ENCODE measurements at regions not wholly inside any gene's neighbourhood (a gene's known extent, or its start where the extent isn't known, plus 50 kb on each side); places are given as distances from the start of the nearest gene placed in this dataset.
A peak's percentile ranks its signal among the peaks of the same experiment; 100 is the strongest.

DNA sequence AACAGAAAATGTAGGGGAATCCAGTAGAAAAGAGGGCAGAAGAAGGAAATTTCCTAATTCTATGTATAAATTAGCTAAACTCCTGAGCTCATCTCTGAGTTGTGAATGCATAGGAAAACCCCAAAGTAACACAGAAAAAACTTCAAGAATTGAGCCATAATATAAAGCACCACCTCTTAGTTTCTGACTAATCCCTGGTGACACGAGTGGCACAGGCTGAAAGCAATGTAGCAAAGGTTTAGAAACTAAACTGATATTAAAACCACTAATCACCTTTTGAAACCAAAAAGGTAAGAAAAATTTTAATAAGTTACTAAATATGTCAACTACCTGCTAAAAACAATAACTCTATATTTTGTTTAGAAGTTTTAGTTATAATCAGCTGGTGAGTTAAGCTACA lies 255.6 kb upstream of the NECTIN3 start:
- Histone ChIP-seq H2BK5ac (ENCODE audit: low read depth, low read length, poor library complexity, severe bottlenecking) (no peak overlapping the region), H2BK120ac (ENCODE audit: low read depth, low read length) (no peak overlapping the region), H3K27ac (ENCODE audit: low read length, poor library complexity, severe bottlenecking) (peak overlapping the region; percentile 76), H3K4me1 (ENCODE audit: control insufficient read depth, insufficient read depth, low read depth, low read length) (no peaks in the 10 kb centered on the region), H3K18ac (ENCODE audit: low read depth in 1 of 2, low read length in 2 of 2) (no peak overlapping the region), H4K91ac (ENCODE audit: low read length) (no peak overlapping the region), H2BK15ac (ENCODE audit: low read depth, poor library complexity, severe bottlenecking) (no peak overlapping the region), H3K79me1 (replicated peaks; ENCODE audit: low read length, poor library complexity, severe bottlenecking) (no peaks in the 10 kb centered on the region), H3K23ac (ENCODE audit: low read length in 2 of 2) (no peak overlapping the region), H3K14ac (ENCODE audit: low read length in 2 of 2) (no peak overlapping the region), H2AK5ac (ENCODE audit: low read length, severe bottlenecking) (no peak overlapping the region), H3K4me2 (ENCODE audit: low read length, poor library complexity, severe bottlenecking) (no peak overlapping the region), H3K27me3 (ENCODE audit: control insufficient read depth in 1 of 2, insufficient read depth in 1 of 2, low read length in 2 of 2) (no peaks in the 10 kb centered on the region), H4K8ac (ENCODE audit: low read length) (no peak overlapping the region), H3K36me3 (ENCODE audit: control insufficient read depth in 1 of 2, insufficient read depth in 2 of 2, low read depth in 1 of 2, low read length in 2 of 2) (no peaks in the 10 kb centered on the region), H2BK12ac (ENCODE audit: low read length in 2 of 2) (no peak overlapping the region), H3K9ac (ENCODE audit: low read length) (no peak overlapping the region), H3K9me3 (ENCODE audit: control insufficient read depth, low read length) (no peaks in the 10 kb centered on the region), H2AFZ (ENCODE audit: low read depth, low read length) (no peak overlapping the region), H3K4ac (ENCODE audit: low read depth in 1 of 2, low read length in 2 of 2) (no peak overlapping the region), H3K4me3 (ENCODE audit: insufficient read depth in 1 of 2, low read depth in 1 of 2, low read length in 2 of 2) (no peak overlapping the region)
- WGBS, result no CpG with 5 or more reads among the region's 1 CpG
- peak; percentile 50 for DNase-seq

DNA sequence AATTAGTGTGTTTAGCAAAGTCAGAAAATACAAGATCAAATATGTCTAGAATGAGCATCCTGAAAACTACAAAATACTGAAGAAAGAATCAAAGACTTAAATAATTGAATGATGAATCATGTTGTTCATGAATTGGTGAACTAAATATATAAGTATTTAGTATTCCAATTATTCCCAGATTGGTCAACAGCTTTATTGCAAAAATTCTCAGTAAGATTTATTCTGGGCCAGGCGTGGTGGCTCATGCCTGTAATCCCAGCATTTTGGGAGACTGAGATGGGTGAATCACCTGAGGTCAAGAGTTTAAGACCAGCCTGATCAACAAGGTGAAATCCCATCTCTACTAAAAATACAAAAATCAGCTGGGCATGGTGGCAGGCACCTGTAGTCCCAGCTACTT lies 250.0 kb upstream of the NECTIN3 start:
- Histone ChIP-seq H3K4me3 (ENCODE audit: insufficient read depth in 1 of 2, low read depth in 1 of 2, low read length in 2 of 2) (no peak overlapping the region), H4K8ac (ENCODE audit: low read length) (no peak overlapping the region), H2AFZ (ENCODE audit: low read depth, low read length) (no peak overlapping the region), H2BK12ac (ENCODE audit: low read length in 2 of 2) (no peak overlapping the region), H3K27ac (ENCODE audit: low read length, poor library complexity, severe bottlenecking) (no peak overlapping the region), H3K4me2 (ENCODE audit: low read length, poor library complexity, severe bottlenecking) (no peak overlapping the region), H3K4ac (ENCODE audit: low read depth in 1 of 2, low read length in 2 of 2) (no peak overlapping the region), H3K79me1 (replicated peaks; ENCODE audit: low read length, poor library complexity, severe bottlenecking) (no peaks in the 10 kb centered on the region), H2AK5ac (ENCODE audit: low read length, severe bottlenecking) (no peak overlapping the region), H3K27me3 (ENCODE audit: control insufficient read depth in 1 of 2, insufficient read depth in 1 of 2, low read length in 2 of 2) (no peaks in the 10 kb centered on the region), H4K91ac (ENCODE audit: low read length) (no peak overlapping the region), H3K36me3 (ENCODE audit: control insufficient read depth in 1 of 2, insufficient read depth in 2 of 2, low read depth in 1 of 2, low read length in 2 of 2) (no peaks in the 10 kb centered on the region), H3K4me1 (ENCODE audit: control insufficient read depth, insufficient read depth, low read depth, low read length) (no peaks in the 10 kb centered on the region), H3K9me3 (ENCODE audit: control insufficient read depth, low read length) (no peaks in the 10 kb centered on the region), H2BK5ac (ENCODE audit: low read depth, low read length, poor library complexity, severe bottlenecking) (no peak overlapping the region), H3K23ac (ENCODE audit: low read length in 2 of 2) (no peak overlapping the region), H3K14ac (ENCODE audit: low read length in 2 of 2) (no peak overlapping the region), H2BK15ac (ENCODE audit: low read depth, poor library complexity, severe bottlenecking) (no peak overlapping the region), H3K18ac (ENCODE audit: low read depth in 1 of 2, low read length in 2 of 2) (no peak overlapping the region), H3K9ac (ENCODE audit: low read length) (no peak overlapping the region), H2BK120ac (ENCODE audit: low read depth, low read length) (no peak overlapping the region)
- DNase-seq, result no peak
- 100% methylated on average over 1 of the region's 1 CpG for WGBS

DNA sequence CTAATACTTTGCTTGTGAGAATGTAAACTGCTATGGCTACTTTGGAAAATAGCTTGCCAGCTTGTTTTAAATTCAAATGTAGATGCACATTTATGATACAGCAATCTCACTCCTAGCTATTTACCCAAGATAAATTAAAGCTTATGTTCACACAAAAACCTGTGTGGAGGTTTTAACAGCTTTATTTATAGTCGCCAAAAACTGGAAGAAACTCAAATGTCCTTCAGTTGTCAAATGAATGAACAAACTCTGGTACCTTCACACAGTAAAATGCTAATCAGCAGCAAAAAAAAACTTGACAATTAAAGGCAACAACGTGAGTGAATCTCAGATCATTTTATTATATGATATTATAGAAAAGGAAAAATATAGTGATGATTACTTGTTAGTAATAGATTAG lies 248.6 kb upstream of the NECTIN3 start:
- no peaks in the 10 kb centered on the region for H3K79me1 ChIP-seq (replicated peaks; ENCODE audit: low read length, poor library complexity, severe bottlenecking)
- H2BK12ac ChIP-seq (ENCODE audit: low read length in 2 of 2), result no peak overlapping the region
- no peak overlapping the region for H4K91ac ChIP-seq (ENCODE audit: low read length)
- no peak overlapping the region for H2BK15ac ChIP-seq (ENCODE audit: low read depth, poor library complexity, severe bottlenecking)
- H3K23ac ChIP-seq (ENCODE audit: low read length in 2 of 2), result no peak overlapping the region
- H2BK5ac ChIP-seq (ENCODE audit: low read depth, low read length, poor library complexity, severe bottlenecking), result no peak overlapping the region
- no peak overlapping the region for H3K4ac ChIP-seq (ENCODE audit: low read depth in 1 of 2, low read length in 2 of 2)
- no peak overlapping the region for H3K18ac ChIP-seq (ENCODE audit: low read depth in 1 of 2, low read length in 2 of 2)
- H3K4me1 ChIP-seq (ENCODE audit: control insufficient read depth, insufficient read depth, low read depth, low read length), result no peaks in the 10 kb centered on the region
- no peaks in the 10 kb centered on the region for H3K36me3 ChIP-seq (ENCODE audit: control insufficient read depth in 1 of 2, insufficient read depth in 2 of 2, low read depth in 1 of 2, low read length in 2 of 2)
- H4K8ac ChIP-seq (ENCODE audit: low read length), result no peak overlapping the region
- H3K27me3 ChIP-seq (ENCODE audit: control insufficient read depth in 1 of 2, insufficient read depth in 1 of 2, low read length in 2 of 2), result no peaks in the 10 kb centered on the region
- no peak overlapping the region for H3K27ac ChIP-seq (ENCODE audit: low read length, poor library complexity, severe bottlenecking)
- H2AFZ ChIP-seq (ENCODE audit: low read depth, low read length), result no peak overlapping the region
- H3K9ac ChIP-seq (ENCODE audit: low read length), result no peak overlapping the region
- 67% methylated on average over 1 of the region's 2 CpGs for WGBS
- no peak for DNase-seq
- no peak overlapping the region for H2BK120ac ChIP-seq (ENCODE audit: low read depth, low read length)
- H3K14ac ChIP-seq (ENCODE audit: low read length in 2 of 2), result no peak overlapping the region
- H2AK5ac ChIP-seq (ENCODE audit: low read length, severe bottlenecking), result no peak overlapping the region
- no peak overlapping the region for H3K4me2 ChIP-seq (ENCODE audit: low read length, poor library complexity, severe bottlenecking)
- H3K9me3 ChIP-seq (ENCODE audit: control insufficient read depth, low read length), result no peaks in the 10 kb centered on the region
- no peak overlapping the region for H3K4me3 ChIP-seq (ENCODE audit: insufficient read depth in 1 of 2, low read depth in 1 of 2, low read length in 2 of 2)

DNA sequence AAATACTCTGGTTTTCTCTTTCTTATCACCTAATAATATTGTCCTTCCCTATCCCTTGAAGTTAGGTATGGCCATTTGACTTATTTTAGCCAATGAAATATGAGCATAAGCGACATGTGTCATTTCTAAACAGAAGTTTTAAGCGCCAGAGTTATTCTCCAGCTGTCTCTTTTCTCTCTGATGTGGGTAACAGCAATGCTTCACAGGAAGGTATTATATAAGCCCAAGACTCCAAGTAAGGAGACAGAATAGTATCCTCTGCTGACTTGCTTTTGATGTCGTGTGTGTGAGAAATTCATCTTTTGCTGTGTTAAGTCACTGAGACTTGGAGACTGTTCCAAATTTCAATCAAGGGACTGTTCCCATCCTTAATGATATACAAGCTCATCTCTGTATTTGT lies 224.6 kb upstream of the NECTIN3 start:
- Histone ChIP-seq H2BK5ac (ENCODE audit: low read depth, low read length, poor library complexity, severe bottlenecking) (no peak overlapping the region), H3K9ac (ENCODE audit: low read length) (no peak overlapping the region), H3K27me3 (ENCODE audit: control insufficient read depth in 1 of 2, insufficient read depth in 1 of 2, low read length in 2 of 2) (no peaks in the 10 kb centered on the region), H3K14ac (ENCODE audit: low read length in 2 of 2) (no peak overlapping the region), H2BK120ac (ENCODE audit: low read depth, low read length) (no peak overlapping the region), H3K4me2 (ENCODE audit: low read length, poor library complexity, severe bottlenecking) (no peak overlapping the region), H4K8ac (ENCODE audit: low read length) (no peak overlapping the region), H3K4ac (ENCODE audit: low read depth in 1 of 2, low read length in 2 of 2) (no peak overlapping the region), H3K27ac (ENCODE audit: low read length, poor library complexity, severe bottlenecking) (no peak overlapping the region), H3K9me3 (ENCODE audit: control insufficient read depth, low read length) (no peaks in the 10 kb centered on the region), H2BK12ac (ENCODE audit: low read length in 2 of 2) (no peak overlapping the region), H2AK5ac (ENCODE audit: low read length, severe bottlenecking) (no peak overlapping the region), H3K36me3 (ENCODE audit: control insufficient read depth in 1 of 2, insufficient read depth in 2 of 2, low read depth in 1 of 2, low read length in 2 of 2) (no peaks in the 10 kb centered on the region), H2BK15ac (ENCODE audit: low read depth, poor library complexity, severe bottlenecking) (no peak overlapping the region), H2AFZ (ENCODE audit: low read depth, low read length) (no peak overlapping the region), H3K18ac (ENCODE audit: low read depth in 1 of 2, low read length in 2 of 2) (no peak overlapping the region), H4K91ac (ENCODE audit: low read length) (no peak overlapping the region), H3K79me1 (replicated peaks; ENCODE audit: low read length, poor library complexity, severe bottlenecking) (no peaks in the 10 kb centered on the region), H3K4me1 (ENCODE audit: control insufficient read depth, insufficient read depth, low read depth, low read length) (no peaks in the 10 kb centered on the region), H3K4me3 (ENCODE audit: insufficient read depth in 1 of 2, low read depth in 1 of 2, low read length in 2 of 2) (no peak overlapping the region), H3K23ac (ENCODE audit: low read length in 2 of 2) (no peak overlapping the region)
- DNase-seq, result no peak
- WGBS, result 92% methylated on average over 2 of the region's 3 CpGs

All from mesenchymal stem cell (in vitro differentiated cells and primary cell).